Superior temporal gyrus (tissue), 1 donor: ENCODE measurements at regions not wholly inside any gene's neighbourhood (a gene's known extent, or its start where the extent isn't known, plus 50 kb on each side); places are given as distances from the start of the nearest gene placed in this dataset.

Experiments
- DNase-seq: peaks from one replicate; pipeline ENCODE4 v3.0.0-alpha.2; 2016; ENCODE audit errors: extremely low spot score

- no peak for DNase-seq
Observed at GRCh38 chr22:47282851-47283250, 520.4 kb downstream of the TBC1D22A start.

GRCh38 chr22:47282366-47282765 is 519.9 kb downstream of the TBC1D22A start:
- no peak for DNase-seq

- DNase-seq: no peak
Observed at GRCh38 chr22:47281126-47282106, 519.0 kb downstream of the TBC1D22A start.

- no peak for DNase-seq
Observed at GRCh38 chr22:47280301-47280700, 517.9 kb downstream of the TBC1D22A start.

GRCh38 chr22:47279746-47280145 is 517.3 kb downstream of the TBC1D22A start:
- no peak for DNase-seq

GRCh38 chr22:47279337-47279736 is 516.9 kb downstream of the TBC1D22A start:
- DNase-seq: no peak

GRCh38 chr22:47278655-47279054 is 516.2 kb downstream of the TBC1D22A start:
- DNase-seq: no peak

- no peak for DNase-seq
Observed at GRCh38 chr22:47277531-47277930, 515.1 kb downstream of the TBC1D22A start.

- DNase-seq: no peak
Observed at GRCh38 chr22:47276991-47277390, 514.5 kb downstream of the TBC1D22A start.

- no peak for DNase-seq
Observed at GRCh38 chr22:47276450-47276820, 514.0 kb downstream of the TBC1D22A start.

- no peak for DNase-seq
Observed at GRCh38 chr22:47275605-47276449, 513.4 kb downstream of the TBC1D22A start.

GRCh38 chr22:47274196-47274595 is 511.7 kb downstream of the TBC1D22A start:
- DNase-seq: no peak

GRCh38 chr22:47270463-47271135 is 508.1 kb downstream of the TBC1D22A start:
- DNase-seq: no peak

- no peak for DNase-seq
Observed at GRCh38 chr22:47269516-47270088, 507.2 kb downstream of the TBC1D22A start.

- DNase-seq: no peak
Observed at GRCh38 chr22:47267513-47268282, 505.2 kb downstream of the TBC1D22A start.

- no peak for DNase-seq
Observed at GRCh38 chr22:47266329-47266728, 503.9 kb downstream of the TBC1D22A start.

- no peak for DNase-seq
Observed at GRCh38 chr22:47260551-47260950, 498.1 kb downstream of the TBC1D22A start.

GRCh38 chr22:47259990-47260389 is 497.5 kb downstream of the TBC1D22A start:
- no peak for DNase-seq

- no peak for DNase-seq
Observed at GRCh38 chr22:47259049-47259448, 496.6 kb downstream of the TBC1D22A start.

GRCh38 chr22:47257976-47258375 is 495.5 kb downstream of the TBC1D22A start:
- no peak for DNase-seq

GRCh38 chr22:47257566-47257965 is 495.1 kb downstream of the TBC1D22A start:
- DNase-seq: no peak
